WI38 (cell line): ENCODE measurements at regions not wholly inside any gene's neighbourhood (a gene's known extent, or its start where the extent isn't known, plus 50 kb on each side); places are given as distances from the start of the nearest gene placed in this dataset.

Experiments
- H3K4me3 ChIP-seq: 2 replicates; pipeline ENCODE4 v1.5.1; 2011; ENCODE audit warnings: low read depth, mild to moderate bottlenecking, control low read depth, low read length
- TF ChIP-seq, protein P1 (sequence below): IDR thresholded peaks from 2 replicates; pipeline ENCODE4 v1.5.1; 2012; ENCODE audit warnings: low read depth, mild to moderate bottlenecking, control low read depth, low read length

DNA sequence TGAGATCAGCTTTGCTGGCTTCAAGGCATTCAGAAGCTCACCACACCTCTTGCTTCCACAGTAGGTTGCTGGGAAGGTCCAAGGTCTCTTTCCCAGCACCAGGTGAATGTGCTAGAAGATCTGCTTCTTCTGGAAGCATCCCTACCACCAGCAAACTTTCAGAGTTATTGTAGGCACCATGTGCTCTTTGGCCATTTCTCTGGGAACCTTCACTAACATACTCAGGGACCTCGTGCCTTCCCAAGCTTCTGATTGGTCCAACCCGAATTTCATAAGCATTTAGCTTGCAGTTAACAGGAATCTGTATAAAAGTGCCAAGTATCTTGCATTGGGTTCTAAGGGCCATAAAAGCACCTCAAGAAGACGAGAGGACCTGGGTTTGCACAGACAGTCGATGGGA is 86.5 kb upstream of the ARL4C start:
- TF ChIP-seq, protein P1, sequence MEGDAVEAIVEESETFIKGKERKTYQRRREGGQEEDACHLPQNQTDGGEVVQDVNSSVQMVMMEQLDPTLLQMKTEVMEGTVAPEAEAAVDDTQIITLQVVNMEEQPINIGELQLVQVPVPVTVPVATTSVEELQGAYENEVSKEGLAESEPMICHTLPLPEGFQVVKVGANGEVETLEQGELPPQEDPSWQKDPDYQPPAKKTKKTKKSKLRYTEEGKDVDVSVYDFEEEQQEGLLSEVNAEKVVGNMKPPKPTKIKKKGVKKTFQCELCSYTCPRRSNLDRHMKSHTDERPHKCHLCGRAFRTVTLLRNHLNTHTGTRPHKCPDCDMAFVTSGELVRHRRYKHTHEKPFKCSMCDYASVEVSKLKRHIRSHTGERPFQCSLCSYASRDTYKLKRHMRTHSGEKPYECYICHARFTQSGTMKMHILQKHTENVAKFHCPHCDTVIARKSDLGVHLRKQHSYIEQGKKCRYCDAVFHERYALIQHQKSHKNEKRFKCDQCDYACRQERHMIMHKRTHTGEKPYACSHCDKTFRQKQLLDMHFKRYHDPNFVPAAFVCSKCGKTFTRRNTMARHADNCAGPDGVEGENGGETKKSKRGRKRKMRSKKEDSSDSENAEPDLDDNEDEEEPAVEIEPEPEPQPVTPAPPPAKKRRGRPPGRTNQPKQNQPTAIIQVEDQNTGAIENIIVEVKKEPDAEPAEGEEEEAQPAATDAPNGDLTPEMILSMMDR = no peak
- no peak overlapping the region for H3K4me3 ChIP-seq

DNA sequence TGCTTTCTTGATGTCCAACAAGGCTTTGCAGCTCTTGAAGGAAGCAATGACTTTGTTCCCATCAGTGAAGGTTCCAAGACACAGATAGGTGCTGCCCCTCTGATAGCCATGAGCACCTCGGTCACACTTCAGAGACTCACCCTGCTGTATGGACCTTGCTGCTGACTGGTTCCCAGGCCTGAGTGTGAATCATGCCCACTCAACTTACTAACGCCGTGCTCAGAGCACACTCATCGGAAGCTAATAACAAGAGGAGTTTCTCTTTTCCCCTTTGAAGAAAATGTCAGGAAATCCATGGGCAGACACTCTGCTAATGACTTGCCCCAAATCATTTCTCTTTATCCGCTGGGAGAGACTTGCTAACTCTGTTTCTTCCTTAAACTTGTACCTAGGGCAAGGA is 83.8 kb upstream of the ARL4C start:
- H3K4me3 ChIP-seq = no peak overlapping the region
- TF ChIP-seq, protein P1 = no peak

DNA sequence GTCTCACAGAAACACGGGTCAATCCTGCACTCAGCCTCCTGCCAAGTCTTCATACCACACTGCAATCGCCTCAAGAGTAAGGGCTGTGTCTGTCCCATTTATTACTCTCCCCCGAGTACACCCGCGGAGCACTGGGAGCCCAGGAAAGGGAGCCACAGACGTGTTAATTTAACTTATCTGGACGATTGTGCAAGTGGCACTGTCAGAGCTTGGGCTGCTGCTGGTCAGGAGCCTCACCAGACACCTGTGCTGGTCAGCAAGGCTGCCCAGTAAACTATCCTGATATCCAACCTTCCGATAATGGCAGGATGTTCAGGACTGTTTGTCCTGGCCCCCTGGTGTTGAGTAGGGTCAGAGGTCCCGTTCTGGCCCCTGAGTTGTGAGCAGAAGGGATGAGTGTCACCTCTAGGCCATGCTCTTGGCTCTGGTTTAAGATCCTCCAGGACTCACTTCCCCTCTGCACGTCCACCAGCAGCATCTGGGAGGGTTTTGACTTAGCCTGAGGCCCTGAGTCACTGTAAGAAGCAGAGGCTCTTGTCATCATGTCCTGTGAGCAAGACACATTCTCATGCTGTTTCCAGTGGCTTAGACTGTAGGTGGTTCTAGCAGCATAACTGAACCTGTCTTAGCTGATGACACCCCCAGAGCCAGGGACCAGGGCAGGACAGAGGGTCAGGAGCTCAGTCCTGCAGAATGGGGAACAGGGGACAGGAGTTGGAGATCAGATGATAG is 82.5 kb upstream of the ARL4C start:
- TF ChIP-seq, protein P1 = no peak
- no peak overlapping the region for H3K4me3 ChIP-seq

DNA sequence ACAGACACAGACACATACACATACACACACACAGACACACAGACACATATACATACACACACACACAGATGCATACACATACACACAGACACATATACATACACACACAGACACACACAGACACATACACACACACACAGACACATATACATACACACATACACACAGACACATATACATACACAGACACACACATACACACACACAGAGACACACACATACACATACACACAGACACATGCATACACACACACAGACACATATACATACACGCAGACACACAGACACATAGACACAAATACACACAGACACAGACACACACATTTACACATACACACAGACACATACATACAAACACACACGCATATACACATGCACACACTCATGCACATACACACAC is 81.5 kb upstream of the ARL4C start:
- TF ChIP-seq, protein P1 = no peak
- H3K4me3 ChIP-seq = no peak overlapping the region

DNA sequence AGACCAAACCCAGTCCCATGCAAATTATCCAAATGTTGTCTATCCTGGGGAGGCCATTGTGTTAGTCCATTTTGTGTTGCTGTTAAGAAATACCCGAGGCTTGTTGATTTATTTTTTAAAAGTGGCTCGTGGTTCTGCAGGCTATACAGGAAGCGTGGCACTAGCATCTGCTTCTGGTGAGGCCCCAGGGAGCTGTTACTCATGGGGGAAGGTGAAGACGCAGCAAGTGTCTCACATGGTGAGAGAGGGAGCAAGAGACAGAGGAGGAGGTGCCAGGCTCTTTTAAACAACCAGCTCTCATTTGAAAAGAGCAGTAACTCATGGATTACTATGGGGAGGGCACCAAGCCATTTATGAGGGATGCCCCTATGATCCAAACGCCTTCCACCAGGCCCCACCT is 80.3 kb upstream of the ARL4C start:
- TF ChIP-seq, protein P1 = no peak

DNA sequence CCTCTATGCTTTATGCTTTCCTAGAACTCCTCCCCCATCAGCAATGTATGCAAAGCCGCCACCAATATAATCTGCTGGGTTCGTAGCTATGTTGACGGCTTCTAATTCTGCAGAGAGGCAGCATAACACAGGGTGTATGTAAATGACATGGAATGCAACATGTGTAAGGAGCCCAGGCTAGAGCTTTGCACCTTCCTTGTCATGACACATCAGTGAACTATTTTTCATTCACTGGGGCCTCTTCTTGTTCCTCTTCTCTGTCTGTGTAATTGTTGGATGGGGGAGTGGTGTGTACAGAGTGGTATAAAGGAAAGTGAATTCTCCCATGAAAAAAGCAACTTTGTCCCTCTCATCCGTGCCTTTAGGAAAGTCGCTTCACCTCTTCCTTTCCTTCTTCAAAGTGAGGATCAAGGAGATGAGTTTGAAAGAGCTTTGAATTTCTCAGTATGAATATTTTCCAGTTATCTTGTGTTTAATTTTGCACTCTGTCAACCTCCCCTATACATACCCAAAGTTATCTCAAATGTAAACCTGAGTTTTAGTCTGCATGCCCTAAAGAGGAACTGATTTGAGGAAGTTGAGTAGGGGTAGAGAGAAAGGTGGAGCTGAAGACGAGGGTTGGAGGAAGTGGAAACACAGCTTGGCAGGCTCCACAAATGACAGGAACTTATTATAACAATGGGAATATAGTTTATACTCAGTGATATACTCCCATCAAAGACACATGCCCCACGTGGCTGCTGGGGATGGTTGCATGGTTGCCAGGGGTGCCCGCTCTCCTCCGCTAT is 74.9 kb upstream of the ARL4C start:
- no peak overlapping the region for H3K4me3 ChIP-seq
- TF ChIP-seq, protein P1 = no peak

More for the DNA sequence above, 80.3 kb upstream of the ARL4C start:
- H3K4me3 ChIP-seq = no peak overlapping the region

DNA sequence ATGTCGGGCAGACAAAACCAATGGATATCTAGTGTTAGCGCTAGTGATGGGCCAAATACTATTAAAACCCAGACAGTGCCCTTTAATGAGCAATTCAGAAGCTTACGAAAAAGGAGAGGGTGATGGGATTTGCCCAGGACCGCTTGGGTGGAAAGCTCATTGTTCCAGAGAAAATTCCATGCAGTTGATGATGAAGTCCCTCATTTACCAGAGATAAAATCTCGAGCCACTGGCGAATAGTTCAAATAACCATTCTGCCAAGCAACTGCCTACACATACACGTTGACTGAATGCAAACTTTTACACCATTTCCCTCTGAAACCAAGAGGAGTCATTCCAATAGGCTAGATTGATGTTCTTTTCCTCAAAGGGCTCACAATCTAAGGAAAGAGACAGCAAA is 73.6 kb upstream of the ARL4C start:
- TF ChIP-seq, protein P1 = no peak
- no peak overlapping the region for H3K4me3 ChIP-seq
